GM18867 (cell line): ENCODE measurements at regions not wholly inside any gene's neighbourhood (a gene's known extent, or its start where the extent isn't known, plus 50 kb on each side); places are given as distances from the start of the nearest gene placed in this dataset.
"Not testable (repeated sequence)": the region's sequence is repeated elsewhere in the genome, so short reads cannot be mapped to it uniquely, and the experiment has no call there.

Source experiments
- ATAC-seq: cut with Tn5 transposase; IDR thresholded peaks from one replicate; pipeline ENCODE4 v1.9.1; 2021; ENCODE audit warnings: mild to moderate bottlenecking, moderate library complexity; ENCODE audit not compliant: unreplicated experiment

- ATAC-seq, result no peak
Measured at GRCh38 chr20:48147311-48147710, 362.0 kb upstream of the SULF2 start.

- no peak for ATAC-seq
Measured at GRCh38 chr20:48146877-48147276, 361.6 kb upstream of the SULF2 start.

GRCh38 chr20:48146308-48146707 lies 361.0 kb upstream of the SULF2 start:
- ATAC-seq, result no peak

GRCh38 chr20:48143435-48144081 lies 358.3 kb upstream of the SULF2 start:
- ATAC-seq, result no peak

GRCh38 chr20:48142516-48142773 lies 357.2 kb upstream of the SULF2 start:
- no peak for ATAC-seq

- no peak for ATAC-seq
Measured at GRCh38 chr20:48141660-48142515, 356.6 kb upstream of the SULF2 start.

GRCh38 chr20:48139262-48140041 lies 354.2 kb upstream of the SULF2 start:
- ATAC-seq, result no peak

GRCh38 chr20:48132834-48133233 lies 347.6 kb upstream of the SULF2 start:
- no peak for ATAC-seq

GRCh38 chr20:48131581-48131980 lies 346.3 kb upstream of the SULF2 start:
- ATAC-seq, result no peak

- ATAC-seq, result no peak
Measured at GRCh38 chr20:48129345-48129942, 344.2 kb upstream of the SULF2 start.

GRCh38 chr20:48128436-48128835 lies 343.2 kb upstream of the SULF2 start:
- ATAC-seq, result no peak

GRCh38 chr20:48127964-48128363 lies 342.7 kb upstream of the SULF2 start:
- ATAC-seq, result not testable (repeated sequence)

- ATAC-seq, result not testable (repeated sequence)
Measured at GRCh38 chr20:48127133-48127532, 341.9 kb upstream of the SULF2 start.

GRCh38 chr20:48126227-48126740 lies 341.0 kb upstream of the SULF2 start:
- no peak for ATAC-seq

- no peak for ATAC-seq
Measured at GRCh38 chr20:48124960-48125359, 339.7 kb upstream of the SULF2 start.

GRCh38 chr20:48124181-48124782 lies 339.0 kb upstream of the SULF2 start:
- no peak for ATAC-seq

- ATAC-seq, result no peak
Measured at GRCh38 chr20:48120120-48120519, 334.8 kb upstream of the SULF2 start.

- ATAC-seq, result not testable (repeated sequence)
Measured at GRCh38 chr20:48119389-48119788, 334.1 kb upstream of the SULF2 start.

- no peak for ATAC-seq
Measured at GRCh38 chr20:48115502-48115901, 330.2 kb upstream of the SULF2 start.

GRCh38 chr20:48107560-48107959 lies 322.3 kb upstream of the SULF2 start:
- no peak for ATAC-seq

GRCh38 chr20:48106428-48106827 lies 321.1 kb upstream of the SULF2 start:
- ATAC-seq, result no peak
